WTC11 (cell line): ENCODE measurements at regions not wholly inside any gene's neighbourhood (a gene's known extent, or its start where the extent isn't known, plus 50 kb on each side); places are given as distances from the start of the nearest gene placed in this dataset.

Source experiments
- CREB1 ChIP-seq: sonication (generic); formaldehyde crosslinking; IDR thresholded peaks from 2 replicates; pipeline ENCODE4 v1.8.0; 2023; ENCODE audit warnings: mild to moderate bottlenecking, missing genetic modification reagents
- GTF2I ChIP-seq: fragments of 250-450 bp; sonication (Bioruptor Pico); conservative IDR thresholded peaks from 2 replicates; pipeline ENCODE4 v1.4.0; 2021; ENCODE audit warnings: mild to moderate bottlenecking
- TEAD1 ChIP-seq: sonication (generic); formaldehyde crosslinking; IDR thresholded peaks from 2 replicates; pipeline ENCODE4 v1.8.0; 2022; ENCODE audit warnings: mild to moderate bottlenecking, missing genetic modification reagents
- TF ChIP-seq, protein P1 (sequence below): sonication (generic); formaldehyde crosslinking; IDR thresholded peaks from 2 replicates; pipeline ENCODE4 v1.8.0; 2023; ENCODE audit warnings: missing genetic modification reagents
- TF ChIP-seq, protein P2 (sequence below): fragments of 200-600 bp; IDR thresholded peaks from 2 replicates; pipeline ENCODE4 v1.8.0; 2022; ENCODE audit warnings: antibody characterized with exemption
- TF ChIP-seq, protein P3 (sequence below): sonication (generic); formaldehyde crosslinking; IDR thresholded peaks from 2 replicates; pipeline ENCODE4 v1.8.0; 2022; ENCODE audit warnings: mild to moderate bottlenecking, missing genetic modification reagents
- TF ChIP-seq, protein P4 (sequence below): sonication (generic); formaldehyde crosslinking; IDR thresholded peaks from 2 replicates; pipeline ENCODE4 v1.8.1; 2022; ENCODE audit warnings: missing genetic modification reagents, borderline replicate concordance
- TF ChIP-seq, protein P5 (sequence below): sonication (generic); formaldehyde crosslinking; IDR thresholded peaks from 2 replicates; pipeline ENCODE4 v1.8.0; 2022; ENCODE audit warnings: mild to moderate bottlenecking, missing genetic modification reagents

DNA sequence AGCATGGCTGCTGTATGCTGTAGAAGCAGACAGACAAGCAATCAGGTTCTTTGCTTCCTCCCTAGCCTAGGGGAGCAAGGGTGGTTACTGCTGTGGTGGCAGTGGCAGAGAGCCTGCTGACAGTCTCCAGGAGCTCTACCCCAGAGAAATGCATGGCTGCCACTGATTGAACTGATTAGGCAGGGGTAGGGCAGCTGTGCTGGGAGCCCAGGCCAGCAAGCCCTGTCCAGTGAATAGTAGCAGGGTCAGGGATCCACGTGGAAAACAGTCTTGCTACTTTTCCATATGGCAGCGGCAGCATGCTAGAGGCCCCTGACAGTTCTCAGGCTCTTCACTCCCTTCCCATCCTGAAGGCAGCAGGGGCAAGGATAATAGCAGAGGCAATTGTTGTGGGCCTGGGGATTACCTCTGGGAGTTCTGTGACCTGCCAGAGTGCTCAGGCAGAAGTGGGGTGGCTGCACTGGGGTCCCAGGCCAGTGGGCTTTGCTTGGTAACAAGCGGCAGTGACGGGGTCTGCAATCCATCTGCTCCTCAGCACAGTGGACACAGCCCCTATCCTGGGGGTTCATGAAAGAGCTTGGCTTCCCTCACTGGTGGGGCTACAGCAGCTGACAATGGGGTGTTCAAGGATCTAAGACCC, 558.8 kb upstream of the GHITM start:
- TF ChIP-seq, protein P1, sequence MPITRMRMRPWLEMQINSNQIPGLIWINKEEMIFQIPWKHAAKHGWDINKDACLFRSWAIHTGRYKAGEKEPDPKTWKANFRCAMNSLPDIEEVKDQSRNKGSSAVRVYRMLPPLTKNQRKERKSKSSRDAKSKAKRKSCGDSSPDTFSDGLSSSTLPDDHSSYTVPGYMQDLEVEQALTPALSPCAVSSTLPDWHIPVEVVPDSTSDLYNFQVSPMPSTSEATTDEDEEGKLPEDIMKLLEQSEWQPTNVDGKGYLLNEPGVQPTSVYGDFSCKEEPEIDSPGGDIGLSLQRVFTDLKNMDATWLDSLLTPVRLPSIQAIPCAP (CRISPR knock-in tag) = no peak
- TF ChIP-seq, protein P2, sequence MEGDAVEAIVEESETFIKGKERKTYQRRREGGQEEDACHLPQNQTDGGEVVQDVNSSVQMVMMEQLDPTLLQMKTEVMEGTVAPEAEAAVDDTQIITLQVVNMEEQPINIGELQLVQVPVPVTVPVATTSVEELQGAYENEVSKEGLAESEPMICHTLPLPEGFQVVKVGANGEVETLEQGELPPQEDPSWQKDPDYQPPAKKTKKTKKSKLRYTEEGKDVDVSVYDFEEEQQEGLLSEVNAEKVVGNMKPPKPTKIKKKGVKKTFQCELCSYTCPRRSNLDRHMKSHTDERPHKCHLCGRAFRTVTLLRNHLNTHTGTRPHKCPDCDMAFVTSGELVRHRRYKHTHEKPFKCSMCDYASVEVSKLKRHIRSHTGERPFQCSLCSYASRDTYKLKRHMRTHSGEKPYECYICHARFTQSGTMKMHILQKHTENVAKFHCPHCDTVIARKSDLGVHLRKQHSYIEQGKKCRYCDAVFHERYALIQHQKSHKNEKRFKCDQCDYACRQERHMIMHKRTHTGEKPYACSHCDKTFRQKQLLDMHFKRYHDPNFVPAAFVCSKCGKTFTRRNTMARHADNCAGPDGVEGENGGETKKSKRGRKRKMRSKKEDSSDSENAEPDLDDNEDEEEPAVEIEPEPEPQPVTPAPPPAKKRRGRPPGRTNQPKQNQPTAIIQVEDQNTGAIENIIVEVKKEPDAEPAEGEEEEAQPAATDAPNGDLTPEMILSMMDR = no peak
- TF ChIP-seq TEAD1 (no peak), CREB1 (no peak), GTF2I (CRISPR knock-in tag) (no peak)
- TF ChIP-seq, protein P3, sequence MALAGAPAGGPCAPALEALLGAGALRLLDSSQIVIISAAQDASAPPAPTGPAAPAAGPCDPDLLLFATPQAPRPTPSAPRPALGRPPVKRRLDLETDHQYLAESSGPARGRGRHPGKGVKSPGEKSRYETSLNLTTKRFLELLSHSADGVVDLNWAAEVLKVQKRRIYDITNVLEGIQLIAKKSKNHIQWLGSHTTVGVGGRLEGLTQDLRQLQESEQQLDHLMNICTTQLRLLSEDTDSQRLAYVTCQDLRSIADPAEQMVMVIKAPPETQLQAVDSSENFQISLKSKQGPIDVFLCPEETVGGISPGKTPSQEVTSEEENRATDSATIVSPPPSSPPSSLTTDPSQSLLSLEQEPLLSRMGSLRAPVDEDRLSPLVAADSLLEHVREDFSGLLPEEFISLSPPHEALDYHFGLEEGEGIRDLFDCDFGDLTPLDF = no peak
- TF ChIP-seq, protein P4, sequence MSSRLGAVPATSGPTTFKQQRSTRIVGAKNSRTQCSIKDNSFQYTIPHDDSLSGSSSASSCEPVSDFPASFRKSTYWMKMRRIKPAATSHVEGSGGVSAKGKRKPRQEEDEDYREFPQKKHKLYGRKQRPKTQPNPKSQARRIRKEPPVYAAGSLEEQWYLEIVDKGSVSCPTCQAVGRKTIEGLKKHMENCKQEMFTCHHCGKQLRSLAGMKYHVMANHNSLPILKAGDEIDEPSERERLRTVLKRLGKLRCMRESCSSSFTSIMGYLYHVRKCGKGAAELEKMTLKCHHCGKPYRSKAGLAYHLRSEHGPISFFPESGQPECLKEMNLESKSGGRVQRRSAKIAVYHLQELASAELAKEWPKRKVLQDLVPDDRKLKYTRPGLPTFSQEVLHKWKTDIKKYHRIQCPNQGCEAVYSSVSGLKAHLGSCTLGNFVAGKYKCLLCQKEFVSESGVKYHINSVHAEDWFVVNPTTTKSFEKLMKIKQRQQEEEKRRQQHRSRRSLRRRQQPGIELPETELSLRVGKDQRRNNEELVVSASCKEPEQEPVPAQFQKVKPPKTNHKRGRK = no peak
- TF ChIP-seq, protein P5, sequence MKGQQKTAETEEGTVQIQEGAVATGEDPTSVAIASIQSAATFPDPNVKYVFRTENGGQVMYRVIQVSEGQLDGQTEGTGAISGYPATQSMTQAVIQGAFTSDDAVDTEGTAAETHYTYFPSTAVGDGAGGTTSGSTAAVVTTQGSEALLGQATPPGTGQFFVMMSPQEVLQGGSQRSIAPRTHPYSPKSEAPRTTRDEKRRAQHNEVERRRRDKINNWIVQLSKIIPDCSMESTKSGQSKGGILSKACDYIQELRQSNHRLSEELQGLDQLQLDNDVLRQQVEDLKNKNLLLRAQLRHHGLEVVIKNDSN (CRISPR knock-in tag) = no peak
